Right cardiac atrium (tissue), 5 donors: ENCODE measurements at regions not wholly inside any gene's neighbourhood (a gene's known extent, or its start where the extent isn't known, plus 50 kb on each side); places are given as distances from the start of the nearest gene placed in this dataset.
"Not testable (repeated sequence)": the region's sequence is repeated elsewhere in the genome, so short reads cannot be mapped to it uniquely, and the experiment has no call there.

Experiments used
- ATAC-seq, 2 donors: fragments of 200-7000 bp; cut with Tn5 transposase; one replicate each; pipeline versions ENCODE4 v1.8.0 to v1.9.1; 2020; ENCODE audit warnings: moderate library complexity in 2 of 2, mild to moderate bottlenecking in 1 of 2
- DNase-seq, 3 donors: peaks; one replicate each; pipeline ENCODE4 v3.0.0-alpha.2; 2020
- H3K27ac ChIP-seq: one replicate; pipeline ENCODE4 v1.5.1; 2013; ENCODE audit warnings: mild to moderate bottlenecking, low read length, control low read depth, moderate library complexity
- H3K27me3 ChIP-seq: one replicate; pipeline ENCODE4 v1.6.1; 2013; ENCODE audit not compliant: control insufficient read depth, insufficient read depth
- H3K4me1 ChIP-seq: one replicate; pipeline ENCODE4 v1.6.1; 2013; ENCODE audit warnings: low read length; ENCODE audit not compliant: control insufficient read depth, insufficient read depth
- H3K4me3 ChIP-seq: one replicate; pipeline ENCODE4 v1.5.1; 2013; ENCODE audit warnings: low read length, control low read depth
- H3K9me3 ChIP-seq: one replicate; pipeline ENCODE4 v1.6.1; 2013; ENCODE audit warnings: low read length; ENCODE audit not compliant: control insufficient read depth
- WGBS: extraction: QIAGEN DNeasy Blood & Tissue Kit; methylation state at CpG from one replicate; pipeline ENCODE4 v1.1.7; 2013; 5-methylcytosine and 5-hydroxymethylcytosine counted together
- intact Hi-C, 4 donors: fragments of 100-400 bp; cut with DNase I; formaldehyde crosslinking; loops; one replicate each; pipeline versions ENCODE4 v1.11.0 to v1.14.0; 2022 to 2023
- donor health status: healthy with polysubstance abuse.
- donor health status: DM: no; HTN: yes; CAD: no.
- donor health status: DM: no; HTN: no; CAD: no.
- donor health status: DM: no; HTN: yes; CAD: no; lungs with severe emphysema.
- donor health status: DM: yes; HTN: yes; CAD: no.

- intact Hi-C loops = no loop called here
- WGBS = 34% methylated on average over 2 of the region's 2 CpGs
Measured at GRCh38 chrX:66912417-66912816, 273.5 kb upstream of the EDA2R start.

GRCh38 chrX:66902081-66902480 lies 263.2 kb upstream of the EDA2R start:
- Histone ChIP-seq H3K27ac (no peak overlapping the region), H3K4me3 (no peak overlapping the region), H3K9me3 (no peaks in the 10 kb centered on the region), H3K27me3 (no peaks in the 10 kb centered on the region), H3K4me1 (no peaks in the 10 kb centered on the region)
- DNase-seq (no peak), ATAC-seq (no peak)
- intact Hi-C loops = no loop called here
- WGBS = 60% methylated on average over 4 of the region's 4 CpGs

More at GRCh38 chrX:66912417-66912816, 273.5 kb upstream of the EDA2R start:
- H3K4me1 ChIP-seq = no peaks in the 10 kb centered on the region
- no peak overlapping the region for H3K4me3 ChIP-seq
- no peaks in the 10 kb centered on the region for H3K9me3 ChIP-seq
- H3K27me3 ChIP-seq = no peaks in the 10 kb centered on the region
- no peak for ATAC-seq
- no peak overlapping the region for H3K27ac ChIP-seq
- no peak for DNase-seq

GRCh38 chrX:66900886-66901285 lies 262.0 kb upstream of the EDA2R start:
- no peak overlapping the region for H3K27ac ChIP-seq
- intact Hi-C loops = no loop called here
- no peaks in the 10 kb centered on the region for H3K9me3 ChIP-seq
- ATAC-seq (no peak), DNase-seq (no peak)
- no peaks in the 10 kb centered on the region for H3K4me1 ChIP-seq
- no peaks in the 10 kb centered on the region for H3K27me3 ChIP-seq
- no peak overlapping the region for H3K4me3 ChIP-seq

DNA sequence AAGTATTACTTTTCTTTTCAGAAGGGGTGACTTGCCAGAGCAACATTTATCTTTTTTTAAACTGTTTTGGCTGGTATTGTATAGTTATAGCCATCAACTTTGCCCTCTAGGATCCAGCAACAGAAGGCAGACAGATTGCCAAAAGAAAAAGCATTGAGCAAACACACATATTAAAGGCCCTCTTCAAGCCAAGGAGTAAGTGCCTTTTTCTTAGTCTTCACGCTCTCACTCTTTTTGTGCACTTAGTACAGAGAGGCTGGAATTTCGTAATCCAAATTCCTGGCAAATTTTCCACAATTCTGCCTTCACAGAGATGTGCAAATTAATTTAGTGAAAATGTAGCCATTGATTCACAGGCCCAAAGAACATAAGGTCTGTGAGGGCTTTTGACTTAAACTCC lies 253.1 kb upstream of the EDA2R start:
- no peaks in the 10 kb centered on the region for H3K27me3 ChIP-seq
- intact Hi-C loops = no loop called here
- no peak overlapping the region for H3K4me3 ChIP-seq
- no peaks in the 10 kb centered on the region for H3K4me1 ChIP-seq
- 69% methylated on average over 2 of the region's 2 CpGs for WGBS
- no peaks in the 10 kb centered on the region for H3K9me3 ChIP-seq
- no peak overlapping the region for H3K27ac ChIP-seq
- DNase-seq (no peak), ATAC-seq (no peak)

- Histone ChIP-seq H3K9me3 (no peaks in the 10 kb centered on the region), H3K4me3 (no peak overlapping the region), H3K27ac (no peak overlapping the region), H3K4me1 (no peaks in the 10 kb centered on the region), H3K27me3 (no peaks in the 10 kb centered on the region)
- DNase-seq (no peak), ATAC-seq (no peak)
- intact Hi-C loops = no loop called here
- WGBS = 92% methylated on average over 2 of the region's 2 CpGs
Measured at GRCh38 chrX:66889418-66889817, 250.5 kb upstream of the EDA2R start.

GRCh38 chrX:66882101-66882500 lies 243.2 kb upstream of the EDA2R start:
- intact Hi-C loops = no loop called here
- no peak for ATAC-seq

GRCh38 chrX:66876776-66877175 lies 237.9 kb upstream of the EDA2R start:
- Histone ChIP-seq H3K4me3 (no peak overlapping the region), H3K27me3 (no peaks in the 10 kb centered on the region), H3K9me3 (no peaks in the 10 kb centered on the region), H3K4me1 (no peaks in the 10 kb centered on the region), H3K27ac (no peak overlapping the region)
- intact Hi-C loops = no loop called here
- DNase-seq (no peak), ATAC-seq (no peak)
- 48% methylated on average over 2 of the region's 2 CpGs for WGBS

More at GRCh38 chrX:66882101-66882500, 243.2 kb upstream of the EDA2R start:
- H3K9me3 ChIP-seq = no peaks in the 10 kb centered on the region
- no peak overlapping the region for H3K4me3 ChIP-seq
- no peaks in the 10 kb centered on the region for H3K4me1 ChIP-seq
- DNase-seq = no peak
- H3K27me3 ChIP-seq = no peaks in the 10 kb centered on the region
- 70% methylated on average over 2 of the region's 2 CpGs for WGBS
- no peak overlapping the region for H3K27ac ChIP-seq

DNA sequence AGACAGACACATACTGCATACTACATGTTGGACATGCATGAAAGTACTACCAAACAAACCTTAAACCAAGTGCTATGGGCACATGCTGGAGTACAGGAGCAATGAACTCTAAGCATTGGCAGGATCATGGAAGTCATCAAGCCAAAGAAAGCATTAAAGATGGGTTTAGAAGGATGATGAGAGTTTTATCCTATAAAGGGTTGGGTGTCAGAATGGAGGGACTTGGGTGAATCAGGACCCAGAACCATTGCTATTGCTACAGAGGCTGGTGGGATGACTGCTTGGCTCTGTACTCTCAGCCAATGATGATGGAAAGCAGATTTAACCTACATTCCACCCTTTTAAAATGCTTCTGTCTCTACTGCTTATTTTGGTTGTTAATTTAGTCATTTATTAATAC lies 233.9 kb upstream of the EDA2R start:
- no peaks in the 10 kb centered on the region for H3K4me1 ChIP-seq

DNA sequence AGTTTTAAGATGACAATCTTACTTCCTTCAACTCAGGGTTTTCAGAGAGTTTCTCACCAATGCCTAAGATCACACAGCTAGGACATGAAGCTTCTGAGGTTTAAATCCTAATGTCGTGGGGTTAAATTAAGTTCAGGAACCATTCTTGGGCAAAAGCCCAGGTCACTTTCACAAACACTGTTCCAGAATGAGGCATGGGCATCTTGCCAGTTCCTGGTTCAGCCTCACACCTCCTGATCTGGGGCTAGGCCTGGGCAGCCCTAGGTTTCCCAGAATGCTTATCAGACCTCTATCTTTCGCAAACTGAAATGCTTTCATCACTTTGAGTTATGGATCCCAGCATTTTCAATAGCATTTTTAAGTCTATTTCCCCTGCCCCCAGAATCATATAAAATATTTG lies 224.8 kb upstream of the EDA2R start:
- no peaks in the 10 kb centered on the region for H3K9me3 ChIP-seq
- DNase-seq = peak; percentile 18 to 45 (median 25)
- H3K27me3 ChIP-seq = no peaks in the 10 kb centered on the region
- ATAC-seq = peak; percentile 40 to 55
- 60% methylated on average over 2 of the region's 2 CpGs for WGBS
- H3K4me1 ChIP-seq = no peaks in the 10 kb centered on the region
- intact Hi-C loops = no loop called here
- H3K27ac ChIP-seq = no peak overlapping the region
- H3K4me3 ChIP-seq = no peak overlapping the region

More for the DNA sequence above, 233.9 kb upstream of the EDA2R start:
- Histone ChIP-seq H3K27ac (no peak overlapping the region), H3K9me3 (no peaks in the 10 kb centered on the region), H3K27me3 (no peaks in the 10 kb centered on the region), H3K4me3 (no peak overlapping the region)
- intact Hi-C loops = no loop called here
- DNase-seq (no peak), ATAC-seq (no peak)

DNA sequence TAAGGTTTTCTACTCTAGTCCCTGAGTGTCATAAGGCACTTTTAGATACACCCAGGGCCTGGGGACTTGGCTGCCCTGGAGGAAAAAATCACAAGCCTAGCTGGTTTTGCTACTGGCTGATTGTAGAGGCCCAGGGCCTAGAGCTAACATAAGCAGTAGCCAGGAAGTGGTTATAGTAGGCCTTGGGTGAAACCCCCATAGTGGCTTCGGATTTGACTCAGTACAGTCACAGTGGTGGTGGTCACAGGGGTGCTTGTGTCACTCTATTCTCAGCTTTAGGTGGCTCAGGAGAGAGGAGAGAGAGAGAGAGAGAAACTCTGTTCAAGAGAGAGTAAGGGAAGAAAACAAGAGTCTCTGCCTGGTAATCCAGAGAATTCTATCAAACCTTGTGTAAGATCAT lies 194.5 kb upstream of the EDA2R start:
- Histone ChIP-seq H3K4me3 (no peak overlapping the region), H3K27me3 (no peaks in the 10 kb centered on the region), H3K4me1 (no peaks in the 10 kb centered on the region), H3K27ac (no peak overlapping the region), H3K9me3 (no peaks in the 10 kb centered on the region)
- intact Hi-C loops = no loop called here
- DNase-seq (no peak), ATAC-seq (no peak)
- 79% methylated on average over 1 of the region's 1 CpG for WGBS

GRCh38 chrX:66815227-66815626 lies 176.3 kb upstream of the EDA2R start:
- Histone ChIP-seq H3K27ac (no peak overlapping the region), H3K4me1 (no peaks in the 10 kb centered on the region), H3K9me3 (no peaks in the 10 kb centered on the region), H3K27me3 (no peaks in the 10 kb centered on the region), H3K4me3 (no peak overlapping the region)
- intact Hi-C loops = no loop called here
- WGBS = 50% methylated on average over 1 of the region's 1 CpG
- no peak for ATAC-seq
- no peak for DNase-seq

GRCh38 chrX:66794514-66794913 lies 155.6 kb upstream of the EDA2R start:
- 71% methylated on average over 5 of the region's 5 CpGs for WGBS
- intact Hi-C loops, H3K4me1 ChIP-seq, H3K9me3 ChIP-seq, H3K4me3 ChIP-seq, H3K27ac ChIP-seq, DNase-seq, H3K27me3 ChIP-seq, ATAC-seq: not testable (repeated sequence)
